ENCODE measurements at regions not wholly inside any gene's neighbourhood (a gene's known extent, or its start where the extent isn't known, plus 50 kb on each side); places are given as distances from the start of the nearest gene placed in this dataset.

DNA sequence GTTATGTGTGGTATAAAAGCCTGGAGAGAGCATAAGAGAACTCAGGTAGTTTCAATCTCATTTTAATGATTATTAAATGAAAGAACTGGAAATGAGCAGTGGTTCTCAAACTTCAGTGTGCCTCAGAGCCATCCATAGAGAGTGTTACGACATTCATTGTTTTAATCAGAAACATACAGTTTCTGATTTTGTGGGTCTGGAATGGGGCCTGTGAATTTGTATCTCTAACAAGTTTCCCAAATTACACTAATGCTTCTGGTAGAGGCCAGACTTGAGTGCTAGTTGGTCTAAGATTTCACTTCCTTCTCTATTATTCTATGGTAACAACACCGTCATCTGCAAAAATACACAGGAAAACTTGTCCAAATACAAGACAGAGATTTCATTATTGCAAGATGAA is 292.0 kb upstream of the NECTIN3 start:
- no peak for TF ChIP-seq MAX (IDR thresholded peaks at IDR 0.05; ENCODE audit: low read depth, low read length)
- TF ChIP-seq POLR2A (IDR thresholded peaks at IDR 0.05; ENCODE audit: low read depth, low read length): no peak
- TF ChIP-seq PBX3 (IDR thresholded peaks at IDR 0.05; ENCODE audit: insufficient replicate concordance, low read depth, low read length): no peak
- TF ChIP-seq JUND (IDR thresholded peaks at IDR 0.05; ENCODE audit: low read depth, low read length): no peak
- TF ChIP-seq RCOR1 (conservative IDR thresholded peaks at IDR 0.05; ENCODE audit: low read depth, low read length): no peak
- TF ChIP-seq ZNF207 (IDR thresholded peaks at IDR 0.05; ENCODE audit: borderline replicate concordance): no peak

All from GM12878 (cell line).